Neuron (in vitro differentiated cells): ENCODE measurements at regions not wholly inside any gene's neighbourhood (a gene's known extent, or its start where the extent isn't known, plus 50 kb on each side); places are given as distances from the start of the nearest gene placed in this dataset.
"Not testable (repeated sequence)": the region's sequence is repeated elsewhere in the genome, so short reads cannot be mapped to it uniquely, and the experiment has no call there.

ENCODE experiments used
- H2AFZ ChIP-seq: one replicate; pipeline ENCODE4 v1.6.1; 2013; ENCODE audit warnings: low read depth, mild to moderate bottlenecking, inconsistent platforms, low read length, moderate library complexity
- H3K27me3 ChIP-seq: one replicate; pipeline ENCODE4 v1.6.1; 2013; ENCODE audit warnings: low read length; ENCODE audit not compliant: insufficient read depth
- H3K36me3 ChIP-seq: one replicate; pipeline ENCODE4 v1.6.1; 2013; ENCODE audit warnings: low read length; ENCODE audit not compliant: insufficient read depth
- H3K4me1 ChIP-seq: one replicate; pipeline ENCODE4 v1.6.1; 2013; ENCODE audit warnings: low read length; ENCODE audit not compliant: insufficient read depth
- H3K4me3 ChIP-seq: 2 replicates; pipeline ENCODE4 v1.5.1; 2013; ENCODE audit warnings: mild to moderate bottlenecking, low read length, moderate library complexity
- H3K9me3 ChIP-seq: one replicate; pipeline ENCODE4 v1.6.1; 2013; ENCODE audit warnings: low read length

DNA sequence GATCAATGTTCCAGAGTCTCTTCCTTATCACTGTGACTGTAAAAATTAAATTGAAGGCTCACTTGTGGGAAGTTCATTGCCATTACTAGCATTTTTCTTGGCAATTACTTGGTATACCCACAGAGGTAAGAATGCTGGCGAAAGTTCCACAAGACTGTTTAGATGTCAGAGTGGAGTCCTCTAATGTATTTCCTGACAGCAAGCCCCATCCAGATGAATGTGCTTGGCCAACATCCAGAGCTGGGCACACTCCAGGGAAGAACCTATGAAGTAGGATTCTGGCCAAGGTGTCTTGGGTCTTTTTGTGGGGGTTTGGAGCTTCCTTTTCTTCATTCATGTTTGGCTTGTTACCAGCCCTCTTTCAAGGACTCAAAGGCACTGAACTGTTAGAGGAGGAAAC, 473.6 kb downstream of the DMAC1 start:
- H3K9me3 ChIP-seq, result no peaks in the 10 kb centered on the region
- no peaks in the 10 kb centered on the region for H3K27me3 ChIP-seq
- H3K4me3 ChIP-seq, result no peak overlapping the region
- no peaks in the 10 kb centered on the region for H3K4me1 ChIP-seq
- no peaks in the 10 kb centered on the region for H3K36me3 ChIP-seq
- H2AFZ ChIP-seq, result no peak overlapping the region

DNA sequence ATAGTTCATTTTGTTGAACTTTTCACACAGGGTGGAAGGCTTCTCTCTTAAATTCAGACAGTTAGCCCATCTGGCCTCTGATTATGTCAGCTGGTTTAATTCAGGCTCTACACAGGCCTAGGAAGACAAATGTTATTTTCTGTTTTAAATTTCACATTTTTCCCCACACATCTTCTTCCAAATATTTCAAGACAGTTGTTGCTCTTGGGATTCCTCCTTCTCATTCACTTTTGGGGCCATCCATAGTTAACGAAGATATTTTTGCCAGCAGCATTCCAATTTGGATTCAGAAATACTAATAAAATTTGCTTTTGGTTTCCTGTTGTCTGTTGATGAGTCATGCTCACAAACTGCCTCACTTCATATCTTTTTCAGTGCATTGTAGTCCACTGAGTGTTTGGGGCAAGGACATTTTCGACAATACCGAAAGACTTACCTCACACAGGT, 475.4 kb downstream of the DMAC1 start:
- Histone ChIP-seq H3K4me1 (no peaks in the 10 kb centered on the region), H3K27me3 (no peaks in the 10 kb centered on the region), H3K36me3 (no peaks in the 10 kb centered on the region), H3K9me3 (no peaks in the 10 kb centered on the region), H3K4me3 (no peak overlapping the region), H2AFZ (no peak overlapping the region)

DNA sequence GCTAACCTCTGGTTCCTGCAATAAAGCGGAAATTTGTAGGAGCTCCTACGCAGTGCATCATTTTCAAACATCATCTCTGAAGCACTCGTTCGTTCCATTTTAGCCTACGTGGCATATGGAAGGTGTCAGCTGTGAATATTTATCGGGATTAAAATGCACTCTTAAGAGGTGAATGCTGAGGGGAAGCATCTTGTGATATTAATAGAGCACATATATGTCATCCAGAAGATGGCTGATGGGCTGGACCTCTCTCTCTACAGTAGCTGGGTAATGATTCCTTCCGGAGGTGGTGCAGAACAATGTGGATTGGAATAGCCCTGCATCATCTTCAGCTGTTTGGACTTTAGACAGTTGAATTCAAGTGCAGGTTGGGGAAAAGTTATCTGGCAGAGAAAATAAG, 478.7 kb downstream of the DMAC1 start:
- H3K27me3 ChIP-seq, result no peaks in the 10 kb centered on the region
- no peaks in the 10 kb centered on the region for H3K4me1 ChIP-seq
- H3K36me3 ChIP-seq, result no peaks in the 10 kb centered on the region
- no peaks in the 10 kb centered on the region for H3K9me3 ChIP-seq
- no peak overlapping the region for H2AFZ ChIP-seq
- H3K4me3 ChIP-seq, result no peak overlapping the region

DNA sequence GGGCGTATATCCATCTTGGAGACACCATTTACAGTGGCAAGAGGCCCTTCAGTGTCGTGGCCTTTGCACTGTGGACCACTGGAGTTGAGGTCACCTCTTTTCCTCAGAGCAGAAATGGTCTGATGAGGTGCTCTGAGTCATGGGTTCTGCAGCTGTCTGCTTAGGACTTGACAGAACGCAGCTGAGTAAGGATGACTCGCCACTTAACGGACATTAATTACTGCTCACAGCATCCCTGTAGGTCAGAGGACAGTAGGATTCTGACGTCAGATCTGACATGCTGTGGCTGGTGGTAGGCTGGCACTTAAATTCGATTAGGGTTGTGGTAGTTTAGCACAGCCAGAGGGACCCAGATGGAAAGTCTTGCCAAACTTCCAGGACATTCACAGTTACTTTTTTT, 479.4 kb downstream of the DMAC1 start:
- Histone ChIP-seq H3K27me3 (no peaks in the 10 kb centered on the region), H3K4me3 (no peak overlapping the region), H3K4me1 (no peaks in the 10 kb centered on the region), H2AFZ (no peak overlapping the region), H3K36me3 (no peaks in the 10 kb centered on the region), H3K9me3 (no peaks in the 10 kb centered on the region)

DNA sequence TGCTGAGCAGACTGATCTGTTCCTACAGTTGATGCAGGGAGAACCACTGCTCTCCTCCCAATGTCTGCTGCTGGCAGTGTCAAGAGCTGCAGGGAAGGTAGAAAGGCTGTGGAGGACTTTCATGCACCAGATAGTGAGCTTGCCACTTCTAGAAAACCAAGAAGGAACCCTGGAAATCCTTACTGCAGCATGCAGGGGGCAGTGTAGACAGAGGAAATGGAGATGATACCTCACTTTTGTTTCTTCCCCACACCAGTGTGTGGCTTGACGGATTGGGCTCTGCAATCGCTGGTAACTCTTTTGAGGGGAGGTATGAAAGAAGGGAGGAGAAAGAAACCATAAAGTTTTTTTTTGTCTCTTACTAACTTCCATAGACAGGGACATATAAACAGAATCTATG, 480.7 kb downstream of the DMAC1 start:
- H3K4me1 ChIP-seq, result no peaks in the 10 kb centered on the region
- H2AFZ ChIP-seq, result no peak overlapping the region
- H3K4me3 ChIP-seq, result no peak overlapping the region
- no peaks in the 10 kb centered on the region for H3K27me3 ChIP-seq
- no peaks in the 10 kb centered on the region for H3K9me3 ChIP-seq
- no peaks in the 10 kb centered on the region for H3K36me3 ChIP-seq

DNA sequence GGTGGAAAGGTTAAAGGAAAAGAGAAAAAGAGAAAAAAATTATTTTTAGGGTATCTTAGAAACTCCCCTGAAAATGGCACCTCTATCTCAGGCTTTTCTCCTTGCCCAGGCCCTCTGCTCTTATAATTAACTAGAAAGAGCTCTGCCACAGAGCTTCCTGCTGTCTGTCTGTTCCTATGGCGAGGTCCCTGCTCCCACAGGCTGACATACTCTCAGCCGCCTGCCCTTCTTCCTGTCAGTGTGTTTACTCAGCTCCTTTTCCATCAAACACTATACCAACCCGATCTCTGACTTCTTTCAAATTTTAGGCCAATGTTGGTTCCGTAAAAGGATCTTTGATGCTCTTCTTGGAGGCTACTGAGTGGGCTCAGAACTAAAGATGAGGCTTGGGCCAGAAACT, 482.6 kb downstream of the DMAC1 start:
- no peaks in the 10 kb centered on the region for H3K9me3 ChIP-seq
- no peaks in the 10 kb centered on the region for H3K36me3 ChIP-seq
- no peak overlapping the region for H3K4me3 ChIP-seq
- no peaks in the 10 kb centered on the region for H3K4me1 ChIP-seq
- H3K27me3 ChIP-seq, result no peaks in the 10 kb centered on the region
- H2AFZ ChIP-seq, result no peak overlapping the region

DNA sequence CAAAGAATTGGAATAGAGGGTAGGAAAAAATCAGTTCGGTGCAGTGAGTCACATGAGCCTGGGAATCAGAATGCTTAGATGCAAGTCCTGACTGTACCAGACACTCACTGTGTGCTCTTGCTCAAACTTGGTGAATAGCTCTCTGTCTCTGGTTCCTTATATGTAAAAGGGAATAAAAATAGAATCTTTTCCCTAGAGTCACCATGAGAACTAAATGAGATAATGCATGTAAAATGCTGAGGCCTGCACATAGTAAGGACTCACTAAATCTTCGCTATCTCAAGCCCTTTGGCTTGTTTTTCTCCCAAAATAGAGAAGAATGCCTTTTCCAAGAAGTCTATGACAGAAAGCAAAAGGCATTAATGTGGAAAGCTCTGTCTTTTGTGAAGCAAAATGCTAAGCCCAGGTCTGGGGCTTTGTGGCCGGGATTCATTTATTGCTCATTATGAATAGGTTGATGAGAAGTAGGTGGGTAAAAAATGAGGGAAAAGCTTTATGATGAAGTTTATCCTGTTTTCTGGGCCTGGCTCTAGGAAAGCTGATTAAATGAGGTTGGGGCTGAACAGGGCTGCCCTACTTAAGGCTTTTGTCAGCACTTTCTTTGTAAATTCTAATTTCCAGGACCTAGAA, 483.3 kb downstream of the DMAC1 start:
- no peaks in the 10 kb centered on the region for H3K4me1 ChIP-seq
- H3K4me3 ChIP-seq, result no peak overlapping the region
- H3K9me3 ChIP-seq, result no peaks in the 10 kb centered on the region
- H2AFZ ChIP-seq, result no peak overlapping the region
- H3K27me3 ChIP-seq, result no peaks in the 10 kb centered on the region
- no peaks in the 10 kb centered on the region for H3K36me3 ChIP-seq

DNA sequence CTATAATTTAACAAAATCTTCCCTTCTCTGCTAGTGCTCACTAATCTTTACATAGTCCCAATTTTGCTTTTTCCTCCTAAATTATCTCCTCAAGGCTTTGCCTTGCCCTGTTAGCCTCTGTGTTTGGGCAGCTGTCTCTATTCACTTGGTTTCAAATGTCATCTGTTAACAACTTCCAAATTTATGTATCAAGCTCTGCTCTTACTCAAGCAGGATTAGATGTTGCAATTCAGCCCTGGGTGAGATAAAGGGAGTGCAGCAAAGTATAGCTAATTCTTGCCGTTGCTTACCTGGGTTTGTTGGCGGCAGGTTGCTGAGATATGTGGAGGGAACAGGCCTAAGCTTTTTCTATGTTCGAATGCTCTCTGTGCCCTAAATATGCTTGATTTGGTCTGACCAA, 483.8 kb downstream of the DMAC1 start:
- no peak overlapping the region for H2AFZ ChIP-seq
- H3K4me1 ChIP-seq, result no peaks in the 10 kb centered on the region
- no peak overlapping the region for H3K4me3 ChIP-seq
- no peaks in the 10 kb centered on the region for H3K36me3 ChIP-seq
- H3K27me3 ChIP-seq, result no peaks in the 10 kb centered on the region
- no peaks in the 10 kb centered on the region for H3K9me3 ChIP-seq

DNA sequence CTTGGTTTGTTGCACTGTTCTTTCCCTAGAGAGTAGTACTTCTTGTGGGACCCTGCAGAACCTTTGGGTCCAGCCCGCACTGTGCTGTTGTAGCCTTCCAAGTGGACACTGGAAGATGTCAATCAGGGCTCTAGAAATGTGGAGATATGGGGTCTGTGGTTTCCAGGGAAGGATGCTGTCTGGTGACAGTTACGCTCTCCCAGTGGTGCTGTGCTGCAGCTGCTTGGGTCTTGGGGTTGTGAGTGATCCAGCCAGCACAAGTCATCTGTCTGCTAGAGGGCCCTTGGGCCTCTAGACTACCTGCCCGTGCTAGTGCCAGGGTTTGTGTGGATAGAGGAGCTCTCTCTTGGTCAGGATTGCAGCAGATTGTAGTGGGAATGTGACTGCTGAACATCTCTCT, 484.5 kb downstream of the DMAC1 start:
- H3K36me3 ChIP-seq, result no peaks in the 10 kb centered on the region
- no peak overlapping the region for H2AFZ ChIP-seq
- H3K27me3 ChIP-seq, result no peaks in the 10 kb centered on the region
- H3K4me3 ChIP-seq, result no peak overlapping the region
- H3K9me3 ChIP-seq, result no peaks in the 10 kb centered on the region
- no peaks in the 10 kb centered on the region for H3K4me1 ChIP-seq

DNA sequence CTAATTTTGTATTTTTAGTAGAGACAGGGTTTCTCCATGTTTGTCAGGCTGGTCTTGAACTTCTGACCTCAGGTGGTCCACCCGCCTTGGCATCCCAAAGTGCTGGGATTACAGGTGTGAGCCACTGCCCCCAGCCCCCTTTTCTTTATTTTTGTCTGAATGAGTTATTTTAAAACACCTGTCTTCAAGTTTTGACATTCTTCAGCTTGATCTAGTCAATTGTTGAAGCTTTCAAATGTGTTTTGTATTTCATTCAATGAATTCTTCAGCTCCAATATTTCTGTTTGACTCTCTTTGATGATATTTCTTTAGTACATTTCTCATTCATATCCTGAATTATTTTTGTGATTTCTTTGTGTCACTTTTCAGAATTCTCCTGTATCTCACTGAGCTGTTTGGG, 486.2 kb downstream of the DMAC1 start:
- Histone ChIP-seq H3K36me3 (no peaks in the 10 kb centered on the region), H3K9me3 (no peaks in the 10 kb centered on the region)

DNA sequence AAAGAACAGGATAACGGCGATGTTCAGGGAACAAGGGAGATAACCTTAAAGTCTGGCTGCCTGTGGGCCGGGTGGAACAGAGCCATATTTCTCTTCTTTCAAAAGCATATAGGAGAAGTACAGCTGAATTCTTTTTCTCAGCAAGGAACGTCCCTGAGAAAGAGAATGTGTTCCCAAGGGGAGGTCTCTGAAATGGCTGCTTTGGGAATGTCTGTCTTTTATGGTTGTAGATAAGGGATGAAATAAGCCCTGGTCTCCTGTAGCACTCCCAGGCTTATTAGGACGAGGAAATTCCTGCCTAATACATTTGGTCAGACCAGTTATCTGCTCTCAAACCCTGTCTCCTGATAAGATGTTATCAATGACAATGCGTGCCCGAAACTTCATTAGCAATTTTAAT, 490.5 kb downstream of the DMAC1 start:
- H3K4me1 ChIP-seq, H3K4me3 ChIP-seq, H2AFZ ChIP-seq, H3K27me3 ChIP-seq, H3K9me3 ChIP-seq, H3K36me3 ChIP-seq: not testable (repeated sequence)

More for the DNA sequence above, 486.2 kb downstream of the DMAC1 start:
- Histone ChIP-seq H3K4me1 (no peaks in the 10 kb centered on the region), H3K27me3 (no peaks in the 10 kb centered on the region), H3K4me3 (no peak overlapping the region), H2AFZ (no peak overlapping the region)

DNA sequence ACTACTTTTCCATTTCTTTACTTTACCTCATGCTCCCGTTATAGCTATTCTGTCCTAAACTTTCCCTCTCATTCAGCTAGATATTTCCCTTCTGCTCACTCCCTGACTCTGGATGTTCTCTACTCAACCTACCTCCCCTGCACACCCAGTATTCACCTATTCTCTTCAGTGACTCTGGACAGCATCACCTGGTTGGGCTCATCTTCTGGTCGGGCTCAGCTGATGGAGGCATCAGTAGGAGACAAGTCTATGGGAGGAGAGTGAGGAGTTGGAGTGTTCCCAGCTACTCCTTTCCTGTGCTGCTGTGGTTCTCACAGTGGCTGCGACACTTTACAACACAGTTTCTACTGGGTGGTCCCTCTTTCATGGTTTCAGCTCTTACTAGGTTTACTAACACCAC, 493.9 kb downstream of the DMAC1 start:
- no peak overlapping the region for H3K4me3 ChIP-seq
- no peaks in the 10 kb centered on the region for H3K27me3 ChIP-seq
- H3K9me3 ChIP-seq, result no peaks in the 10 kb centered on the region
- no peaks in the 10 kb centered on the region for H3K36me3 ChIP-seq
- no peaks in the 10 kb centered on the region for H3K4me1 ChIP-seq
- no peak overlapping the region for H2AFZ ChIP-seq

DNA sequence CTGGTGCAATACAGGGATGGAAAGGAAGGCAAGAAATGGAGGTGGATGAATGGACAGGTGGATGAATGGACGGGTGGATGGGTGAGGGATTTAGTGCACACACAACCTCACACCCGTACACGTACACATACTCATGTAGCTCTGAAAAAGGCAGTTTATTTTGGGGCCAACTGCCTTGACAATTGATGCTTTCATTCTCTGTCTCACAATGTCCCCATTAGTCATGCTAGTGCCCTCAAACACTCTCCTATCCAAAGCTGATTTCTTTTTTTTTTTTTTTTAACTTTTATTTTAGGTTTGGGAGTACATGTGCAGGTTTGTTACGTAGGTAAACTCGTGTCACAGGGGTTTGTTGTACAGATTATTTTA, 495.0 kb downstream of the DMAC1 start:
- Histone ChIP-seq H3K4me3 (no peak overlapping the region), H3K9me3 (no peaks in the 10 kb centered on the region), H2AFZ (no peak overlapping the region), H3K27me3 (no peaks in the 10 kb centered on the region), H3K36me3 (no peaks in the 10 kb centered on the region), H3K4me1 (no peaks in the 10 kb centered on the region)

DNA sequence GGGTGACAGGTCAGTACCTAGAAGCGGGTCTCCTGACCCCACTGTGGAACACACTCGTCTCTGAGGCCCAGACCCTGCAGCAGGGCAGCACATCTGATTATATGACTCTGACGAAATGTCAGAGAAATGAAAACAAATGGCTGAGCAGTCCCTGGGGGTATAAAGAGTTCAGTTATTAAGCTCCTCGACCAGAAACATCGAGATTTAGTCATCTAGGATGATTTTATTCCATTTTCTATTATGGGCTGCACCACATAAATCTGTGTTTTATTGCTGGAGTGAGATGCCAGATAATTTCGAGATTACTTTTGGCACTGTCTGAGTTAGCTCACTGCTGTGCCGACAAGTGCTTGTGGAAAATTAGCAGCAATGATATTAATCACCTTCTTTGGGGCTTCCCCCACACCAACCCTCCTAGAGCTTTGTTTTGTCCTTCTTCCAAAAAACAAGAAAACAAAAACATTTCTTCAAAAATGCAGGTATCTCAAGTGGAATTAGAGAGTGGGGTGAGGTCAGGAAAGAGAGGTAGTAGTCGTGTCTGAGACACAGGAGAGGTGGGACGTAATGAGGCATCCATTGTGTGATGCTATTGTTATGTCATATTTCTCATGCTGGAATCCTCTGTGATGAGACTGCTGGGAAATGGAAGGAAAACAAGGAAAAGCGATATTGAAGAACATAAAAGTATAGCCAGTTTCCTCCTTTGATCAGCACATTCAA, 495.5 kb downstream of the DMAC1 start:
- no peaks in the 10 kb centered on the region for H3K27me3 ChIP-seq
- no peaks in the 10 kb centered on the region for H3K36me3 ChIP-seq
- H3K4me1 ChIP-seq, result no peaks in the 10 kb centered on the region
- H3K9me3 ChIP-seq, result no peaks in the 10 kb centered on the region
- H2AFZ ChIP-seq, result no peak overlapping the region
- no peak overlapping the region for H3K4me3 ChIP-seq
